Heart right ventricle (tissue), 16 donors: ENCODE measurements at regions not wholly inside any gene's neighbourhood (a gene's known extent, or its start where the extent isn't known, plus 50 kb on each side); places are given as distances from the start of the nearest gene placed in this dataset.

Source experiments
- ATAC-seq, 8 donors: fragments of 200-7000 bp; cut with Tn5 transposase; one replicate each; pipeline ENCODE4 v1.9.1; 2020; ENCODE audit warnings: mild to moderate bottlenecking in 8 of 8, moderate library complexity in 8 of 8, moderate number of reproducible peaks in 1 of 8
- DNase-seq, 2 donors: peaks; one replicate each; pipeline ENCODE4 v3.0.0-alpha.2; 2020
- H3K27ac ChIP-seq, 10 donors: fragments of 200-600 bp; sonication (generic) in 2 of 10; one replicate each; pipeline versions ENCODE4 v1.5.0 to v1.8.0; 2020 to 2022; ENCODE audit warnings: mild to moderate bottlenecking in 3 of 10
- H3K27me3 ChIP-seq, 7 donors: fragments of 200-600 bp; one replicate each; pipeline ENCODE4 v1.8.0; 2021 to 2022; ENCODE audit warnings: mild to moderate bottlenecking in 2 of 7
- H3K36me3 ChIP-seq, 9 donors: fragments of 200-600 bp; sonication (generic) in 1 of 9; one replicate each; pipeline versions ENCODE4 v1.5.0 to v1.8.0; 2020 to 2022; ENCODE audit warnings: mild to moderate bottlenecking in 2 of 9
- H3K4me1 ChIP-seq, 9 donors: fragments of 200-600 bp; sonication (generic) in 1 of 9; one replicate each; pipeline versions ENCODE4 v1.5.0 to v1.8.0; 2020 to 2022; ENCODE audit warnings: mild to moderate bottlenecking in 4 of 9
- H3K4me3 ChIP-seq, 10 donors: fragments of 200-600 bp; sonication (generic) in 2 of 10; one replicate each; pipeline versions ENCODE4 v1.5.0 to v1.8.0; 2020 to 2022; ENCODE audit warnings: mild to moderate bottlenecking in 7 of 10, moderate library complexity in 2 of 10
- H3K9me3 ChIP-seq, 11 donors: fragments of 200-600 bp in 10 of 11; sonication (generic) in 2 of 11; one replicate each; pipeline versions ENCODE4 v1.5.0 to v1.8.0; 2013 to 2022; ENCODE audit warnings: mild to moderate bottlenecking in 2 of 11, control low read depth in 1 of 11, moderate library complexity in 1 of 11
- CTCF ChIP-seq, 9 donors: fragments of 200-600 bp; sonication (generic) in 2 of 9; IDR thresholded peaks; one replicate each; pipeline versions ENCODE4 v1.5.0 to v1.8.0; 2021 to 2022; ENCODE audit warnings: antibody characterized with exemption in 9 of 9, mild to moderate bottlenecking in 5 of 9, moderate library complexity in 1 of 9
- WGBS, 2 donors: extraction: QIAGEN DNeasy Blood & Tissue Kit; methylation state at CpG; one replicate each; pipeline ENCODE4 v1.1.7; 2013; ENCODE audit warnings: inconsistent platforms in 1 of 2; 5-methylcytosine and 5-hydroxymethylcytosine counted together
- intact Hi-C, 10 donors: fragments of 100-400 bp; cut with DNase I; formaldehyde crosslinking; loops; one replicate each; pipeline versions ENCODE4 v1.11.1 to v1.14.2; 2022
- donor health status: Arrhythmogenic right ventricular cardiomyopathy.
- donor health status: ischemic (EF 13 %, LVEDD 7.1; RV severe dilation, severe dysfunction).
- donor health status: healthy with polysubstance abuse.
- donor health status: DM: no; HTN: yes; CAD: no.
- donor health status: DM: no; HTN: no; CAD: no.
- donor health status: ischemic (EF 25% LVEDD 6.9; RV normal size, moderate dysfunction).
- donor health status: ischemic (EF 25% LVEDD 5.7; RV mildly dilated, moderate dysfunction).
- donor health status: healthy.
- donor health status: DM: yes; HTN: yes; CAD: no.
- donor health status: Ischemic cardiomyopathy.
- donor health status: ischemic (EF 35%, LVEDD 5.7; RV mildly dilated, moderate dysfunction).
- donor health status: nonischemic (EF 11% LVEDD 7.7; RV severe dilation, severe dysfunction).
- donor health status: DM: yes; HTN: yes; CAD: no.
- donor health status: PGD.
- donor health status: ischemic (EF 29% LVEDD 5.4; RV normal size, mild dysfunction).
- donor health status: nonischemic (EF 23%, LVEDD 6.1; RV moderate dilation, normal function).

GRCh38 chr1:193656841-193657240, 470.4 kb upstream of the B3GALT2 start:
- no peak for DNase-seq
- intact Hi-C loops, result no loop called here
- peaks cover 0 to 26% (median 0%) of the 10 kb centered on the region in 9 donors for H3K4me1 ChIP-seq
- H3K36me3 ChIP-seq, result no peaks in the 10 kb centered on the region
- H3K4me3 ChIP-seq, result no peak overlapping the region
- H3K27me3 ChIP-seq, result no peaks in the 10 kb centered on the region
- no peak for TF ChIP-seq CTCF (IDR thresholded peaks at IDR 0.05)
- peaks cover 0 to 31% (median 13%) of the 10 kb centered on the region in 11 donors for H3K9me3 ChIP-seq
- 90 to 93% methylated on average over 2 of the region's 2 CpGs for whole genome bisulfite sequencing, 2 donors
- H3K27ac ChIP-seq, result no peak overlapping the region
- no peak for ATAC-seq

GRCh38 chr1:193654951-193655735, 468.7 kb upstream of the B3GALT2 start:
- Histone ChIP-seq H3K4me3 (no peak overlapping the region), H3K4me1 (peaks cover 0 to 19% (median 0%) of the 10 kb centered on the region in 9 donors), H3K9me3 (peaks cover 0 to 48% (median 13%) of the 10 kb centered on the region in 11 donors), H3K27me3 (no peaks in the 10 kb centered on the region), H3K36me3 (no peaks in the 10 kb centered on the region), H3K27ac (peak overlapping the region in 1 of 10 donors; percentile 28)
- no peak for TF ChIP-seq CTCF (IDR thresholded peaks at IDR 0.05)
- intact Hi-C loops, result no loop called here
- peak; percentile 67 to 99 (median 84) for ATAC-seq
- DNase-seq, result peak; percentile 23 to 48
- 49 to 55% methylated on average over 2 of the region's 2 CpGs for WGBS, 2 donors

GRCh38 chr1:193649587-193649986, 463.2 kb upstream of the B3GALT2 start:
- WGBS, 2 donors, result 78 to 80% methylated on average over 3 of the region's 3 CpGs
- Histone ChIP-seq H3K4me3 (no peak overlapping the region), H3K27ac (no peak overlapping the region), H3K27me3 (no peaks in the 10 kb centered on the region), H3K4me1 (no peaks in the 10 kb centered on the region), H3K36me3 (no peaks in the 10 kb centered on the region), H3K9me3 (peaks cover 0 to 59% (median 13%) of the 10 kb centered on the region in 11 donors)
- intact Hi-C loops, result no loop called here
- no peak for DNase-seq
- TF ChIP-seq CTCF (IDR thresholded peaks at IDR 0.05), result no peak
- ATAC-seq, result no peak

GRCh38 chr1:193634876-193635275, 448.5 kb upstream of the B3GALT2 start:
- DNase-seq, result no peak
- 96 to 98% methylated on average over 1 of the region's 1 CpG for WGBS, 2 donors
- Histone ChIP-seq H3K36me3 (no peaks in the 10 kb centered on the region), H3K9me3 (peaks cover 0 to 13% (median 0%) of the 10 kb centered on the region in 11 donors), H3K27ac (no peak overlapping the region), H3K27me3 (no peaks in the 10 kb centered on the region), H3K4me3 (no peak overlapping the region), H3K4me1 (peaks cover 0 to 5% (median 0%) of the 10 kb centered on the region in 9 donors)
- intact Hi-C loops, result no loop called here
- ATAC-seq, result no peak
- no peak for TF ChIP-seq CTCF (IDR thresholded peaks at IDR 0.05)
